GM19468 (cell line): ENCODE measurements at regions not wholly inside any gene's neighbourhood (a gene's known extent, or its start where the extent isn't known, plus 50 kb on each side); places are given as distances from the start of the nearest gene placed in this dataset.
"Not testable (repeated sequence)": the region's sequence is repeated elsewhere in the genome, so short reads cannot be mapped to it uniquely, and the experiment has no call there.

Source experiments
- ATAC-seq: cut with Tn5 transposase; IDR thresholded peaks from one replicate; pipeline ENCODE4 v1.9.1; 2021; ENCODE audit warnings: mild to moderate bottlenecking, moderate library complexity, moderate number of reproducible peaks; ENCODE audit not compliant: unreplicated experiment; ENCODE audit errors: extremely low read depth

GRCh38 chr21:6058997-6059396 is 4462.4 kb upstream of the TPTE start:
- not testable (repeated sequence) for ATAC-seq

GRCh38 chr21:6060054-6060681 is 4461.2 kb upstream of the TPTE start:
- ATAC-seq, result not testable (repeated sequence)

- not testable (repeated sequence) for ATAC-seq
Measured at GRCh38 chr21:6066320-6066985, 4454.9 kb upstream of the TPTE start.

GRCh38 chr21:6068098-6068831 is 4453.1 kb upstream of the TPTE start:
- ATAC-seq, result not testable (repeated sequence)

- not testable (repeated sequence) for ATAC-seq
Measured at GRCh38 chr21:6070213-6070612, 4451.2 kb upstream of the TPTE start.

- not testable (repeated sequence) for ATAC-seq
Measured at GRCh38 chr21:6072691-6073090, 4448.7 kb upstream of the TPTE start.

- not testable (repeated sequence) for ATAC-seq
Measured at GRCh38 chr21:6073993-6074705, 4447.2 kb upstream of the TPTE start.

- ATAC-seq, result not testable (repeated sequence)
Measured at GRCh38 chr21:6074935-6075334, 4446.4 kb upstream of the TPTE start.

GRCh38 chr21:6075627-6076208 is 4445.7 kb upstream of the TPTE start:
- ATAC-seq, result not testable (repeated sequence)

- not testable (repeated sequence) for ATAC-seq
Measured at GRCh38 chr21:6077358-6077757, 4444.0 kb upstream of the TPTE start.

- ATAC-seq, result not testable (repeated sequence)
Measured at GRCh38 chr21:6078902-6079301, 4442.5 kb upstream of the TPTE start.

- ATAC-seq, result not testable (repeated sequence)
Measured at GRCh38 chr21:6080941-6081655, 4440.3 kb upstream of the TPTE start.

GRCh38 chr21:6082166-6082565 is 4439.2 kb upstream of the TPTE start:
- not testable (repeated sequence) for ATAC-seq

GRCh38 chr21:6083574-6084120 is 4437.7 kb upstream of the TPTE start:
- ATAC-seq, result not testable (repeated sequence)

- not testable (repeated sequence) for ATAC-seq
Measured at GRCh38 chr21:6086038-6086437, 4435.3 kb upstream of the TPTE start.

- not testable (repeated sequence) for ATAC-seq
Measured at GRCh38 chr21:6087579-6088178, 4433.7 kb upstream of the TPTE start.

GRCh38 chr21:6090286-6090908 is 4431.0 kb upstream of the TPTE start:
- ATAC-seq, result not testable (repeated sequence)

GRCh38 chr21:6091335-6092027 is 4429.9 kb upstream of the TPTE start:
- not testable (repeated sequence) for ATAC-seq
